WTC11 (cell line): ENCODE measurements at regions not wholly inside any gene's neighbourhood (a gene's known extent, or its start where the extent isn't known, plus 50 kb on each side); places are given as distances from the start of the nearest gene placed in this dataset.

Source experiments
- CREM ChIP-seq: sonication (generic); formaldehyde crosslinking; IDR thresholded peaks from 2 replicates; pipeline ENCODE4 v1.8.1; 2022; ENCODE audit warnings: mild to moderate bottlenecking, missing genetic modification reagents, moderate library complexity
- JUN ChIP-seq: sonication (generic); formaldehyde crosslinking; IDR thresholded peaks from 2 replicates; pipeline ENCODE4 v1.8.0; 2023; ENCODE audit warnings: mild to moderate bottlenecking, missing genetic modification reagents
- NR3C1 ChIP-seq: sonication (generic); formaldehyde crosslinking; conservative IDR thresholded peaks from 2 replicates; pipeline ENCODE4 v1.8.1; 2023; ENCODE audit warnings: low read depth, mild to moderate bottlenecking, missing genetic modification reagents
- TCF7 ChIP-seq: sonication (generic); formaldehyde crosslinking; IDR thresholded peaks from 2 replicates; pipeline ENCODE4 v1.8.0; 2022; ENCODE audit warnings: mild to moderate bottlenecking, low read depth, missing genetic modification reagents, moderate library complexity
- TEAD4 ChIP-seq: sonication (generic); formaldehyde crosslinking; IDR thresholded peaks from 2 replicates; pipeline ENCODE4 v1.8.0; 2022; ENCODE audit warnings: mild to moderate bottlenecking, missing genetic modification reagents
- ZMAT4 ChIP-seq: fragments of 250-450 bp; sonication (Bioruptor Pico); IDR thresholded peaks from 2 replicates; pipeline ENCODE4 v1.9.0; 2021; ENCODE audit warnings: mild to moderate bottlenecking
- ZNF121 ChIP-seq: sonication (generic); formaldehyde crosslinking; IDR thresholded peaks from 2 replicates; pipeline ENCODE4 v1.8.0; 2023; ENCODE audit warnings: missing genetic modification reagents
- ZNF425 ChIP-seq: fragments of 250-450 bp; sonication (Bioruptor Pico); conservative IDR thresholded peaks from 2 replicates; pipeline ENCODE4 v1.9.0; 2021; ENCODE audit warnings: mild to moderate bottlenecking
- ZNF512 ChIP-seq: sonication (generic); formaldehyde crosslinking; IDR thresholded peaks from 2 replicates; pipeline ENCODE4 v1.8.1; 2022; ENCODE audit warnings: missing genetic modification reagents, borderline replicate concordance
- TF ChIP-seq, protein P1 (sequence below): sonication (generic); formaldehyde crosslinking; IDR thresholded peaks from 2 replicates; pipeline ENCODE4 v1.8.0; 2022; ENCODE audit warnings: missing genetic modification reagents
- TF ChIP-seq, protein P2 (sequence below): fragments of 200-600 bp; IDR thresholded peaks from 2 replicates; pipeline ENCODE4 v1.8.0; 2022; ENCODE audit warnings: antibody characterized with exemption

- TF ChIP-seq CREM (CRISPR knock-in tag) (no peak), JUN (CRISPR knock-in tag) (no peak), NR3C1 (CRISPR knock-in tag) (no peak), ZMAT4 (CRISPR knock-in tag) (no peak), TEAD4 (no peak), TCF7 (CRISPR knock-in tag) (no peak), ZNF121 (no peak), ZNF425 (CRISPR knock-in tag) (no peak), ZNF512 (CRISPR knock-in tag) (no peak)
- TF ChIP-seq, protein P1, sequence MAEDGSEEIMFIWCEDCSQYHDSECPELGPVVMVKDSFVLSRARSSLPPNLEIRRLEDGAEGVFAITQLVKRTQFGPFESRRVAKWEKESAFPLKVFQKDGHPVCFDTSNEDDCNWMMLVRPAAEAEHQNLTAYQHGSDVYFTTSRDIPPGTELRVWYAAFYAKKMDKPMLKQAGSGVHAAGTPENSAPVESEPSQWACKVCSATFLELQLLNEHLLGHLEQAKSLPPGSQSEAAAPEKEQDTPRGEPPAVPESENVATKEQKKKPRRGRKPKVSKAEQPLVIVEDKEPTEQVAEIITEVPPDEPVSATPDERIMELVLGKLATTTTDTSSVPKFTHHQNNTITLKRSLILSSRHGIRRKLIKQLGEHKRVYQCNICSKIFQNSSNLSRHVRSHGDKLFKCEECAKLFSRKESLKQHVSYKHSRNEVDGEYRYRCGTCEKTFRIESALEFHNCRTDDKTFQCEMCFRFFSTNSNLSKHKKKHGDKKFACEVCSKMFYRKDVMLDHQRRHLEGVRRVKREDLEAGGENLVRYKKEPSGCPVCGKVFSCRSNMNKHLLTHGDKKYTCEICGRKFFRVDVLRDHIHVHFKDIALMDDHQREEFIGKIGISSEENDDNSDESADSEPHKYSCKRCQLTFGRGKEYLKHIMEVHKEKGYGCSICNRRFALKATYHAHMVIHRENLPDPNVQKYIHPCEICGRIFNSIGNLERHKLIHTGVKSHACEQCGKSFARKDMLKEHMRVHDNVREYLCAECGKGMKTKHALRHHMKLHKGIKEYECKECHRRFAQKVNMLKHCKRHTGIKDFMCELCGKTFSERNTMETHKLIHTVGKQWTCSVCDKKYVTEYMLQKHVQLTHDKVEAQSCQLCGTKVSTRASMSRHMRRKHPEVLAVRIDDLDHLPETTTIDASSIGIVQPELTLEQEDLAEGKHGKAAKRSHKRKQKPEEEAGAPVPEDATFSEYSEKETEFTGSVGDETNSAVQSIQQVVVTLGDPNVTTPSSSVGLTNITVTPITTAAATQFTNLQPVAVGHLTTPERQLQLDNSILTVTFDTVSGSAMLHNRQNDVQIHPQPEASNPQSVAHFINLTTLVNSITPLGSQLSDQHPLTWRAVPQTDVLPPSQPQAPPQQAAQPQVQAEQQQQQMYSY (CRISPR knock-in tag) = no peak
- TF ChIP-seq, protein P2, sequence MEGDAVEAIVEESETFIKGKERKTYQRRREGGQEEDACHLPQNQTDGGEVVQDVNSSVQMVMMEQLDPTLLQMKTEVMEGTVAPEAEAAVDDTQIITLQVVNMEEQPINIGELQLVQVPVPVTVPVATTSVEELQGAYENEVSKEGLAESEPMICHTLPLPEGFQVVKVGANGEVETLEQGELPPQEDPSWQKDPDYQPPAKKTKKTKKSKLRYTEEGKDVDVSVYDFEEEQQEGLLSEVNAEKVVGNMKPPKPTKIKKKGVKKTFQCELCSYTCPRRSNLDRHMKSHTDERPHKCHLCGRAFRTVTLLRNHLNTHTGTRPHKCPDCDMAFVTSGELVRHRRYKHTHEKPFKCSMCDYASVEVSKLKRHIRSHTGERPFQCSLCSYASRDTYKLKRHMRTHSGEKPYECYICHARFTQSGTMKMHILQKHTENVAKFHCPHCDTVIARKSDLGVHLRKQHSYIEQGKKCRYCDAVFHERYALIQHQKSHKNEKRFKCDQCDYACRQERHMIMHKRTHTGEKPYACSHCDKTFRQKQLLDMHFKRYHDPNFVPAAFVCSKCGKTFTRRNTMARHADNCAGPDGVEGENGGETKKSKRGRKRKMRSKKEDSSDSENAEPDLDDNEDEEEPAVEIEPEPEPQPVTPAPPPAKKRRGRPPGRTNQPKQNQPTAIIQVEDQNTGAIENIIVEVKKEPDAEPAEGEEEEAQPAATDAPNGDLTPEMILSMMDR = no peak
Observed at GRCh38 chr14:28673056-28673455, 93.5 kb upstream of the FOXG1 start.
